ENCODE measurements at regions not wholly inside any gene's neighbourhood (a gene's known extent, or its start where the extent isn't known, plus 50 kb on each side); places are given as distances from the start of the nearest gene placed in this dataset.

- Histone ChIP-seq H3K9me3 (ENCODE audit: control insufficient read depth in 1 of 2, insufficient read depth in 1 of 2, low read depth in 1 of 2, low read length in 2 of 2) (no peaks in the 10 kb centered on the region), H3K79me2 (ENCODE audit: insufficient read depth, low read length) (no peaks in the 10 kb centered on the region), H3K4me2 (ENCODE audit: low read length) (no peak overlapping the region), H3K4me3 (replicated peaks in 1 of 2; ENCODE audit: low read depth in 1 of 2, low read length in 2 of 2) (no peak overlapping the region), H3K9me2 (ENCODE audit: insufficient read depth) (0 out of 2 replicates have a peak, but pooled peaks cover 7% of the 10 kb centered on the region), H3K9ac (ENCODE audit: low read length) (no peak overlapping the region), H3K4me1 (ENCODE audit: control insufficient read depth in 1 of 2, insufficient read depth in 2 of 2, low read length in 2 of 2) (peaks cover 0 to 10% of the 10 kb centered on the region in 2 experiments; a peak in 2 of 4 replicates), H3K36me3 (ENCODE audit: control insufficient read depth in 1 of 2, insufficient read depth in 2 of 2, low read length in 2 of 2) (no peaks in the 10 kb centered on the region), H2AFZ (ENCODE audit: low read depth, low read length, poor library complexity, severe bottlenecking) (no peak overlapping the region), H4K20me1 (ENCODE audit: insufficient read depth) (no peaks in the 10 kb centered on the region), H3K27me3 (ENCODE audit: insufficient read depth, low read length) (no peaks in the 10 kb centered on the region; the same call in 1 of the 2 replicates), H3K27ac (ENCODE audit: low read depth, low read length) (no peak overlapping the region)
- no TSS peak for BruUV-seq (replicated peaks)
- no peak for TF ChIP-seq EZH2 (IDR thresholded peaks at IDR 0.05)
- no peak for TF ChIP-seq YY1 (IDR thresholded peaks at IDR 0.05; ENCODE audit: extremely low read depth, insufficient replicate concordance, low read depth, low read length)
- no peak for TF ChIP-seq RAD21 (IDR thresholded peaks at IDR 0.05; ENCODE audit: low read depth)
- TF ChIP-seq MAX (IDR thresholded peaks at IDR 0.05) = no peak
- no peak for TF ChIP-seq EGR1 (IDR thresholded peaks at IDR 0.05; ENCODE audit: low read depth)
- no peak for TF ChIP-seq FOSL1 (IDR thresholded peaks at IDR 0.05; ENCODE audit: low read depth)
- TF ChIP-seq ELF1 (IDR thresholded peaks at IDR 0.05; ENCODE audit: borderline replicate concordance, low read depth) = no peak
- no peak for TF ChIP-seq CEBPB (IDR thresholded peaks at IDR 0.05; ENCODE audit: low read depth)
- no peak for TF ChIP-seq ZNF274 (IDR thresholded peaks at IDR 0.05; ENCODE audit: low read depth, low read length)
- TF ChIP-seq POLR2AphosphoS5 (IDR thresholded peaks at IDR 0.05; ENCODE audit: low read depth, low read length) = no peak
- TF ChIP-seq SRF (IDR thresholded peaks at IDR 0.05; ENCODE audit: low read depth) = no peak
- no peak for TF ChIP-seq REST (IDR thresholded peaks at IDR 0.05; ENCODE audit: low read depth)
- no peak for ATAC-seq
- intact Hi-C loops (cut with micrococcal nuclease) = no loop called here
- POLR2A ChIA-PET = no interaction called here
- CTCF ChIA-PET = no interaction called here
- RAD21 ChIA-PET (ENCODE audit: low non-redundant PET in 1 of 2, low total read pairs in 2 of 2, uncharacterized antibody in 2 of 2, unreplicated experiment in 2 of 2) = no interaction called here
- DNase-seq (ENCODE audit: low read depth, low spot score) = no peak
These were observed 133.1 kb upstream of the CTAGE1 start for GRCh38 chr18:22550861-22551260.

Measured in HCT116 (cell line).